ENCODE measurements at regions not wholly inside any gene's neighbourhood (a gene's known extent, or its start where the extent isn't known, plus 50 kb on each side); places are given as distances from the start of the nearest gene placed in this dataset.
"Not testable (repeated sequence)": the region's sequence is repeated elsewhere in the genome, so short reads cannot be mapped to it uniquely, and the experiment has no call there.

DNA sequence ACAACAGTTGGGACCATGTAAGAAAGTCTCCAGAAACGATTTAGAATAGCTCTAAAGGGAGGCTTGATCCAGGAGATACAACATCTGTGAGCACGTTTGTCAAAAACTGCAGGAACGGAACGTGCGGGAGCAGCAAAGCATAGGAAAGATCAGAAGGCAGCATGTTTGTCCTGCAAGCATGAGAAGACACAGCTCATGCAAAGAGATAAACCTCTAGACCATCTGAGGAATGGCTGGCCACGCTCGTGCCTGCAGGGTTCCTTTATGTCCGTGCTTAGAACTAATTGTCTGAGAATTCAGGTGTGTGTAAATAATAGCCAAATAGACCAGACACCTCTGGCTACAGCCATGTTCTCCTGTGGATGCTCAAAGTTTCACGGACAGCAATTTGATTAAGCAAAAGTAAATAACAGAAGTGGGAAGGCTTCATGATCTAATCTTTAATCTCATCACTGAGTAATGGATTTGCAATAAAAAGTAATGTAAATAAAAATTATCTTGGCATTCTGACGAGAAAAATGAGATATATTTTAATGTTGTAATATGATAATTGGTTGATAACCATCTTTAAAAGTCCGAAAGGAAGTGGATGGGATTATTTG lies 534.8 kb upstream of the CDH7 start:
- H3K9me3 ChIP-seq: no peaks in the 10 kb centered on the region
- TF ChIP-seq, protein P1, sequence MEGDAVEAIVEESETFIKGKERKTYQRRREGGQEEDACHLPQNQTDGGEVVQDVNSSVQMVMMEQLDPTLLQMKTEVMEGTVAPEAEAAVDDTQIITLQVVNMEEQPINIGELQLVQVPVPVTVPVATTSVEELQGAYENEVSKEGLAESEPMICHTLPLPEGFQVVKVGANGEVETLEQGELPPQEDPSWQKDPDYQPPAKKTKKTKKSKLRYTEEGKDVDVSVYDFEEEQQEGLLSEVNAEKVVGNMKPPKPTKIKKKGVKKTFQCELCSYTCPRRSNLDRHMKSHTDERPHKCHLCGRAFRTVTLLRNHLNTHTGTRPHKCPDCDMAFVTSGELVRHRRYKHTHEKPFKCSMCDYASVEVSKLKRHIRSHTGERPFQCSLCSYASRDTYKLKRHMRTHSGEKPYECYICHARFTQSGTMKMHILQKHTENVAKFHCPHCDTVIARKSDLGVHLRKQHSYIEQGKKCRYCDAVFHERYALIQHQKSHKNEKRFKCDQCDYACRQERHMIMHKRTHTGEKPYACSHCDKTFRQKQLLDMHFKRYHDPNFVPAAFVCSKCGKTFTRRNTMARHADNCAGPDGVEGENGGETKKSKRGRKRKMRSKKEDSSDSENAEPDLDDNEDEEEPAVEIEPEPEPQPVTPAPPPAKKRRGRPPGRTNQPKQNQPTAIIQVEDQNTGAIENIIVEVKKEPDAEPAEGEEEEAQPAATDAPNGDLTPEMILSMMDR (IDR thresholded peaks at IDR 0.05): no peak

DNA sequence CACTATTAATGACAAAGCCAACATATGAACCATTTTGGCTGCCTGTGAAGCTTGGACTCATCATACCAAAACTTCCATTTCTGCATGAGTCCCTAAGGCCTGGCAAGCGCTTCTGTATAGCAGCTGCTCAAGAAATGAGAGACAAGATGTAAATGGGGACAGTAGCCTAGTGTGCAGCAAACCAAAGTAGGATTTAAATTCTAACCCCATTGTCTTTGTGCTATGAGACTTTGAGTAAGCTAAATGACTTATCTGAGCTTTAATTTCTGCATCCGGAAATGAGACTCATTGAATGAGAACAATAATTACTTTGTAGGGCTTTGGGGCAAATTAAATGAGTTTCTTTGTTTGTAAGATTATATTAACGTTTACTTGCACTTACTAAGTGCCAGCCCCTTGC lies 536.4 kb upstream of the CDH7 start:
- no peak for DNase-seq (ENCODE audit: low spot score in 2 of 2)
- Histone ChIP-seq H3K36me3 (no peaks in the 10 kb centered on the region), H3K27ac (no peak overlapping the region), H3K4me1 (no peaks in the 10 kb centered on the region), H3K9me3 (no peaks in the 10 kb centered on the region), H3K27me3 (no peaks in the 10 kb centered on the region), H3K4me3 (no peak overlapping the region)
- TF ChIP-seq, protein P1 (IDR thresholded peaks at IDR 0.05): no peak
- intact Hi-C loops (cut with DNase I): no loop called here

More for the DNA sequence above, 534.8 kb upstream of the CDH7 start:
- no peak overlapping the region for H3K4me3 ChIP-seq
- intact Hi-C loops (cut with DNase I): no loop called here
- no peaks in the 10 kb centered on the region for H3K36me3 ChIP-seq
- H3K27ac ChIP-seq: no peak overlapping the region
- DNase-seq (ENCODE audit: low spot score in 2 of 2): no peak
- H3K27me3 ChIP-seq: no peaks in the 10 kb centered on the region
- H3K4me1 ChIP-seq: no peaks in the 10 kb centered on the region

DNA sequence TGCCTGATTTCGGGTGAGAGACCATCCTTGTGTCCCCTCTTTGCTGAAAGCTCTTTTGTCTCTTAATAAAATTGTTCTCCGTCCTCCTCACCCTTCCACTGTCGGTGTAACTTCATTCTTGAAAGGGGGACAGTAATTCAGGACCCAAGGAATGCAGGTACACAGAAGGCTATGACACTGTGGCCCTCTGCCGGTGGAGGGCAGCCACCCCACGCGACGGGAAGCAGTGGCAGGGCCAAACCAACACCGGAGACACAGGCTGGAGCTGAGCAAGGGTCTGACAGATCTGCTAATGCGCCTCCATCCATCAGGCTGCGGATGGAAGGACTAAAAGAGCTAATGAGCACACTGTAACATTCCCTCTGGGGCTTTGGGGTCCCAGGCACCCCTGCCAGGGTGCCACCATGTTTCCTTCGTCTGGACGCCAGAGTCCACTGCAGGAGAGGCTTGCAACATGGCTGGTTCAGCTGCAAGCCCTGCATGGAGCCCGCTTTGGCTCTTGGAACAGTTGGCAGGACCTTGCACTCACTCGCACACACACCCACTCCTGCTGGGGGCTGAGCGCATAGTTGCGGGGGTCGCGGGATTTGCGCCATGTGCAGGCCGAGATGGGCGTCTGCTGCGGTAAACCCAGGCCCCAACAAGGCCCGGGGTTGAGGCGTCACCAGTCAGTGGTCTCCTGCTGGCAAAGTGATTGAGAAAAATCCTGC lies 544.1 kb upstream of the CDH7 start:
- no peak for DNase-seq (ENCODE audit: low spot score in 2 of 2)
- H3K36me3 ChIP-seq: no peaks in the 10 kb centered on the region
- TF ChIP-seq, protein P1 (IDR thresholded peaks at IDR 0.05): no peak

DNA sequence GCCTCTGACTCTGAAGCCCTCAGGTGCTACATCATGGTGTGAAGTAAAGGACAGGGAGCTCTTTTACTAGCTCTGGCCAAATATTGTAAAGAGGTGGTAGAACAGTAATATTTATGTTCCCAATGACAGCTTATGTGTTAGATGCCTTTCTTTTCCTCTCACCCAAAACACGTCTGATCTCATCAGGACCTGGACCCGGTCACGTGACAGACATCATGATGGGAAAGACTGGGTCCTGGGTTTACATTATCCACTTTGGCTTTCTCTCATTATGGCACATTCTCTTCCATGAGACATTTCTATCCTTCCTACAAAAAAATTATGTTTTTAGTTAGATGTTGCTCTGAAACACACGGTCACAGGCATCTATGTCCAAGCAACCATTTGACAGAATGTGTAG lies 548.7 kb upstream of the CDH7 start:
- TF ChIP-seq, protein P1 (IDR thresholded peaks at IDR 0.05): no peak
- Histone ChIP-seq H3K27me3 (no peaks in the 10 kb centered on the region), H3K9me3 (no peaks in the 10 kb centered on the region), H3K27ac (no peak overlapping the region), H3K4me3 (no peak overlapping the region), H3K4me1 (no peaks in the 10 kb centered on the region), H3K36me3 (no peaks in the 10 kb centered on the region)
- intact Hi-C loops (cut with DNase I): no loop called here
- no peak for DNase-seq (ENCODE audit: low spot score in 2 of 2)

More for the DNA sequence above, 544.1 kb upstream of the CDH7 start:
- intact Hi-C loops (cut with DNase I): no loop called here
- Histone ChIP-seq H3K9me3 (no peaks in the 10 kb centered on the region), H3K4me1 (no peaks in the 10 kb centered on the region), H3K27ac (no peak overlapping the region), H3K4me3 (no peak overlapping the region), H3K27me3 (no peaks in the 10 kb centered on the region)

DNA sequence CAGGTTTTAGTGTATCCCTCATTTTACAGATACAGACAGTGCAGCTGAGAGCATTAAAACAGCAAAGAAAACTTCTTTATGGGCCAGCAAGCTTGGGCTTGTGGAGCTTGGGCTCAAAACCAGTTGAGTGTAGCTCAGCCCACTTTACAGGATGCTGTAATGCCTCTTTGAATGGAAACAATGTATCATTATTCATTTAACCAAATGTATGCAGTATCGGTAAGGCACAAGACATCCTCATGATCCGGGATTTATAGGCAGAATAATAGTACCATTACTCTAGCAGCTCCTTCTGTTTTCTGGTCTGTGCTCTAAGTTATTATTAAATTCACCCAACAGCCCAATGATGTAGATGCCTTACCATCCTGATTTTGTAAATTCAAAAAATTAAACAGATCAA lies 575.1 kb upstream of the CDH7 start:
- no peak overlapping the region for H3K27ac ChIP-seq
- no peaks in the 10 kb centered on the region for H3K36me3 ChIP-seq
- H3K4me3 ChIP-seq: no peak overlapping the region
- intact Hi-C loops (cut with DNase I): no loop called here
- no peaks in the 10 kb centered on the region for H3K27me3 ChIP-seq
- DNase-seq (ENCODE audit: low spot score in 2 of 2): no peak
- TF ChIP-seq, protein P1 (IDR thresholded peaks at IDR 0.05): no peak
- H3K9me3 ChIP-seq: no peaks in the 10 kb centered on the region
- H3K4me1 ChIP-seq: no peaks in the 10 kb centered on the region

DNA sequence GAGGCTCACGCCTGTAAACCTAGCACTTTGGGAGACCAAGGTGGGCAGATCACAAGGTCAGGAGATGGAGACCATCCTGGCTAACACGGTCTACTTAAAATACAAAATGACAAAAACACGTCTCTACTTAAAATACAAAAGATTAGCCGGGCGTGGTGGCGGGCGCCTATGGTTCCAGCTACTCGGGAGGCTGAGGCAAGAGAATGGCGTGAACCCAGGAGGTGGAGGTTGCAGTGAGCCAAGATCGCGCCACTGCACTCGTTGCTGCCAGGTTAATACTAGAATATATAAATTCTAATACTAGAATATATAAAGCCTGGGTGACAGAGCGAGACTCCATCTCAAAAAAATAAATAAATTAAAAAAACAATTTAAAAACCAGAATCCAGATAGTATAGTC lies 588.7 kb upstream of the CDH7 start:
- DNase-seq (ENCODE audit: low spot score in 2 of 2); H3K27ac ChIP-seq; H3K27me3 ChIP-seq; H3K4me3 ChIP-seq; H3K36me3 ChIP-seq; H3K4me1 ChIP-seq; intact Hi-C loops (cut with DNase I); H3K9me3 ChIP-seq: not testable (repeated sequence)
